HG02798 (cell line): ENCODE measurements at regions not wholly inside any gene's neighbourhood (a gene's known extent, or its start where the extent isn't known, plus 50 kb on each side); places are given as distances from the start of the nearest gene placed in this dataset.
"Not testable (repeated sequence)": the region's sequence is repeated elsewhere in the genome, so short reads cannot be mapped to it uniquely, and the experiment has no call there.

Experiments
- ATAC-seq: cut with Tn5 transposase; IDR thresholded peaks from one replicate; pipeline ENCODE4 v1.9.1; 2021; ENCODE audit warnings: mild to moderate bottlenecking; ENCODE audit not compliant: unreplicated experiment, poor library complexity

DNA sequence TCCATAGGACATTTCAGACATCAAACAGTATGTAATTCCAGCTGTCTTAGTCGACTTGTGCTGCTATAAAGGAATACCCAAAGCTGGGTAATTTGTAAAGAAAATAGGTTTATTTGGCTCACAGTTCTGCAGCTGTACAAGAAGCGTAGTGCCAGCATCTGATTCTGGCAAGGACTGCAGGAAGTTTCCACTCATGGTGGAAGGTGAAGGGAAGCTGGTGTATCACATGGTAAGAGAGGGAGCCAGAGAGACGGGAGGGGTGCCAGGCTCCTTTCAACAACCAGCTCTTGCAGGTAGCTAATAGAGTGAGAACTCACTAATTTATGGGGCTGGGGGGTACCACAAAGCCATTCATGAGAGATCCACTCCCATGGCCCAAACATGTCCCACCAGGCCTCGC, 253.0 kb upstream of the FGF13 start:
- no peak for ATAC-seq

DNA sequence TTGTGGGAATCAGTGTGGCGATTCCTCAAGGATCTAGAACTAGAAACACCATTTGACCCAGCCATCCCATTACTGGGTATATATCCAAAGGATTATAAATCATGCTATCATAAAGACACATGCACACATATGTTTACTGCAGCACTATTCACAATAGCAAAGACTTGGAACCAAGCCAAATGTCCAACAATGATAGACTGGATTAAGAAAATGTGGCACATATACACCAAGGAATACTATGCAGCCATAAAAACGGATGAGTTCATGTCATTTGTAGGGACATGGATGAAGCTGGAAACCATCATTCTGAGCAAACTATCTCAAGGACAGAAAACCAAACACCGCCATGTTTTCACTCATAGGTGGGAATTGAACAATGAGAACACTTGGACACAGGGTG, 250.9 kb upstream of the FGF13 start:
- ATAC-seq = not testable (repeated sequence)

DNA sequence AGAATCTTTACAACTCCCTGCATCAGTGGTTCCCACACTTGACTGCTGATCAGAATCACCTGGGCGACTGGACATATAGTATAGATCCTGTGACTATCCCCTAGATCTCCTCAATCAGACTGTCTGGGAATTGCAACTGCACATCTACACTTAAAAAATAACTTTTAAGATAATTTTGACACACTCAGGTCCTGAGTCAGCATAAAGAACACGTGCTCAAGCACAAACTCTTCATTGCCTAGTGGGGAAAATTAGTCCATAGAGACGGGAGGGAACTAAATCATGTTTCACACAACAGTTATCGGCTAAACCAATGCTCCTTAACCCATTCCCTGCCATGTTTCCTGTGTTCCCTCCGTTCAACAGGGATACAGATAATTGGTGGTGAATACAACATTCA, 243.5 kb upstream of the FGF13 start:
- no peak for ATAC-seq

DNA sequence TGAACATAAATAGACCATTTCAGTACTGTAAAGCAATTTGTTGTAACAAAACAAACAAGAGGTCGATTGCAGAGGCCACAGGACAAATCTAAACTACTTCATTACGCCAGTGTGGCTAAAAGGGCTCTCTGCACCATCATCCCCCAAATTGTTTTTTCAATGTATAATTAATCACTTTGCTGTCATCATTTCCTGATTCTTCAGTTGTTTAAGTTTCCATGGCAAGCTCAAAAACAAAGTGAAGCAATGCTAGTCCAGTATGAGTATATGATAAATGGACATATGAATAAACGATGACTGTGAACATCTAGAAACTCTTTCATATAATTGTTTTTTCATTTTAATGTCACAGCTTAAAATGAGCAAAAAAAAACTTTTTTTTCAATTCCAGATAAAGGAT, 235.4 kb upstream of the FGF13 start:
- ATAC-seq = no peak

DNA sequence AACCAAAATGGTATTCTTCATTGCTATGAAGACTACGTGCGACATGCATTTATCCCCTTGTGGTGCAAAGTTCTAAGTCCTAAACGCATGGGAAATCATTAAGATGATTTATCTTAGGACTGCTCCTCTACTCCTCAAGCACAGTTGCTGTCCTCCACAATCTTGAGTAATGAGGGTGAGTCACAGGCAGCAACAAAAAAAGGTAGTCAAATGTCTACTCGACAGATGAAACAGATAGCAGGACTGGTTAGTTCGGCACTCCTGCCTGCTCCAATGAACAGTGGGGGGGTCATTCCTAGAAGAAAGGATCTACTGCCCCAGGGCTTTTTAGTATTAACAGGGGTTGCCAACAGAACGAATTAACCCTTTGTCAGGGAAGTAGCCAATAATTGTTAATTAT, 233.7 kb upstream of the FGF13 start:
- ATAC-seq = no peak

DNA sequence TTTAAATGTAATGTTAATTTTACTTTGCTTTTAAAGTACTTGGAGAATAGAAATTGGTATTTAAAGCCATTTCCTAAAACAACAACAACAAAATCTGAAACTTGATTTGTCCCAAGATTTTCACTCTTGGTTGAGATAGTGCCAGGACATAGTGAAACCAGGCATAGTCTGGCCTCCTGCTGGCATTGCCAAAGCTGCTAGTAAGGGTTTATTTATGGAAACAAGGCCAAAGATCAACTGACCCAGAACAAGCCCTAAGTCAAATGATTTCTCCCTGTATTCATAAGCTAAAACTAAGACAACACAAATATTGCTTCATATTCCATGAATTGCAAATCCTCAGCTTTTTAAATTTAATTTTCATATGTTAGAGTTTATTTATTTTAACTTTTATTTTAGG, 227.5 kb upstream of the FGF13 start:
- no peak for ATAC-seq

DNA sequence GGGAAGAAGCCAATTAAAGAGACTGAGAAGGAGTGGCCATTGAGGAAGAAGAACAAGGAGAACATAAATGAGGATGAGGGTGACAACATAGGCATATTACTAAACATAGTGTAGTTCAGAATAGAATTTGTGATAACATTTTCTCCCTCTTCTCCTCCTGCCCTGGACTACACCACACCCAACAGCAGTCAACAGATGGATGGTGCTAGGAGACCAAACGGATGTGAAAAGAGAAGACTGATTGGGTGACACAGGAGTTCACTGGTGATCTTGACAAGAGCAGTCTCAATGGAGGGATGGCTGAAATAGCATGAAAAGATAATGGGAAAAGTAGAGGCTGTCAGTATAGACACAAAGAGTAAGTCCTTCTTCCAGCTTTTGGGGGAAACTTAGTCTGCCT, 226.5 kb upstream of the FGF13 start:
- no peak for ATAC-seq

DNA sequence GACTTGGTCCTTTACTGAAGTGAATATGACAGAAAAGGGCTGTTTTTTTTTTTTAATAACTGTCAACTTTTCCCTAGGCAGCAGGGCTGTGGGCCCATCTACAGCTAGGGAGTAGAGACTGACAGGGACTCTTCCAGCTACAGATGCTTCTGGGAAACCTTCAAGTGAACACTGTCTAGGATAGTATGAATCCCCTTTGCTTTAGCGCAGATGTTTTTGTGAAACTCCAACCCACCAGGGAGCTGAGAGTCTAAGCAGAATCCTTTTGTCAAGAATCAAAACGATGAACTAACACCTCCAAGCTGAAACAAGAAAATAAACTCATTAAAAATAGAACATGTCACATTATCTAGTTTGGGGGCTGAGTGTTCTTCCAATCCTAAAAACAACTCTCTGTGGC, 219.7 kb upstream of the FGF13 start:
- no peak for ATAC-seq

DNA sequence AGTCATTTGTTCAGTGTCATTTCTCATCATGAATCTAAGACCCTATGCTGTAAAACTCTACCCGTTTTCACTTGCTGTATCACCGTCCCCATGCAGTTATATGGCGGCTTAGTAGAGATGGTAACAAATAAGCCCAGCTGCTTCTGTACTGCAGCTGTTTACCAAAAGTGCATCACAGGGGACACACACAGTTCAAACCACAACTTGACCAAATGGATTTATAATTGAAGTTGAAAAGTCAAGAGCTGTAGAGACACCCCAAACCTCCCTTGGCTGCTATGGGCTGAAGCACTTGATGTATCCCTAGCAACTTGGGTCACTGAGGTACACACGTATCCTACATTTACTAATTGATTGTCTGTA, 219.0 kb upstream of the FGF13 start:
- no peak for ATAC-seq

DNA sequence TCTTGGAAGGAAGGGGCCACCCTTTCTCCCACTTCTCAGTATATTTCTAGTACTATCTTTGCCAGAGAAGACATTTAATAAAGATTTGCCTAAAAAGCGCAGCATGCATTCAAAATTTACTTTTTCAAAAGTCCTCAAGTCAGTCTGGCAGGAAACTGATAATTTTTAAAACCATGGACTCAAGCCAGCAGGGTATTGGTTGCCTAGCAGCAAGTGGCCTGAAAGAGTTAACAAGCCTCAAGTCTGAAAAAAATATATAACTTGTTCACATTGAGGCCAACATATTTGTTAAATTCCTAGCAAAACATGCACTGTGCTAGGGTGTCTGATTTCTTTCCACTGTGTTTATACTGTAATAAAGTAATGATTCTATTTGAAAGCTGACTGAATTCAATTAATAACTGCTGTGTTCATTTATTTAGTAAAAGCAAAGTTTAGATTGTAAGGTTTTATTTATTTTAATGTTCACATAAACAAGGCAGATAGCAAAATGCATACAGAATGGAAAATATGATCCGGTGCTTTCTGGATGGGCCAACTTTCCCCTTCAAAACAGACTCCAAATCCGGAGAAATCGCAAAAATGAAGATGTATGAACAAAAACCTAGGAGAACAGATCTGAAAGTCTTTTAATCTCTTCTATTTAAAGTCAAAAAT, 218.5 kb upstream of the FGF13 start:
- no peak for ATAC-seq

DNA sequence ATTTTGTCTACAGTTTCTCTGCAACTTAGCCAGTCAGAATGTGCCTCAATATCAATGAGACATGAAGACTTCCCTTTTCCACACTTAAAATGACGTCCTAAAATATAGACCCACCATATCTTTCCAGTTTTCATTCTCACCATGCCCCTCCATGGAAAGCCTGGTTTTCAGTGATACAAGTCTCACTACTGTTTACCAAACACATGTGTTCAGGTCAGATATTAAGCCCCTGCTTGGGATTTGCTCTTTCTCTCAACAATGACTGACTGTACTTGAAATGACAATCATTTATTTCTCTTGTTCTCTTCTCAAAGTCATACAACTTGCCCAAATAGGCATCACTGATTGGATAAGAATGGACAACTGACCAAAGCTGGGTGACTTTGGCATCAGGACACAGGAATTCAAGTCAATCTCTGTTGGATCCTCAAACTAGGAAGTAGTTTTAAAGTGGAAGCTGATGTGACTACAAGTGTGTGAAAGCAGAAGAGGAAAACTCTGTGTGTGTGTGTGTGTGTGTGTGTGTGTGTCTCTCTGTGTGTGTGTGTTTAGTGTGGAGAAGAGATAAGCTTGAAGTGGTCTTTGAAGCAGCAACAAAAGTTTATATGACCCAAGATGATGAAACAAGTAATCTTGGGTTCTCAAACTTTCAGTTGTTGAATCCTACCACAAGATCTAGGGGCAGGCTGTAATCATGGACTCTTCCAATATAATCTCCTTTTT, 217.4 kb upstream of the FGF13 start:
- ATAC-seq = no peak

DNA sequence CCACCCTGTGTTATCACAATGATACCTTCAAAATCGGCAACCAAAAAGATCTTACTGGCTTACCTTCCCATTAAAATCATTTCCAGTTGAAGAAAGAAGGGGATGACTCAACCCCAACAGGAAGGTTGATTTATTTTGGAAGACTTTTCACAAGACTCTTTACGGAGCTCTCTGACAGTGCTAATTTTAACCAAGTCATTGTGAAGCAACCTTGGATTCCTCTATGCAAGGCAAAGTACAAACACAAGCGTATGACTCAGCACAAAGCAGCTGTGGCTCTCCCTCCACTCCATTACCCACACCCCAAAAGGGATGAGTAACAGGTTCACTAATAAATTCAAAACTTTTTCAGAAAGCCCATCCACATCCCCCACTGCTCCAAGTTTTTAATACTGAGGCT, 213.8 kb upstream of the FGF13 start:
- no peak for ATAC-seq

DNA sequence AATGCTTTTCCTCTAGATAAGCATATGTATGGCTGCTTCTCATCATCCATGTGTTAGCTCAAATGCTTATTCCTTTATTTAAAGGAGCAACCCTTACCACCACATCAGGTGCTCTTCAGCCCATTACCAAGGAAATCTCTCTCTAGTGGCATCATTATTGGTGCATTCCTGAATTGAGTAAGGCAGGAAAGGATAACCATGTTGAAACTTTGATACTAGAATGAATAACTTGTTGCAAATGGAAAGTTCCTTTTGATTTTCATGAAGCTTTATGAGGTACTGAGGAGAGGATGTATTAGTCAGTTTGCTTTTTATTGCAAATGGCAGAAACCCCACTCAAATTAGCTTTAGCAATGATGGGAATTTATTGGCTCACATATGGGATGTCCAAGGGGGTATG, 212.3 kb upstream of the FGF13 start:
- ATAC-seq = no peak

DNA sequence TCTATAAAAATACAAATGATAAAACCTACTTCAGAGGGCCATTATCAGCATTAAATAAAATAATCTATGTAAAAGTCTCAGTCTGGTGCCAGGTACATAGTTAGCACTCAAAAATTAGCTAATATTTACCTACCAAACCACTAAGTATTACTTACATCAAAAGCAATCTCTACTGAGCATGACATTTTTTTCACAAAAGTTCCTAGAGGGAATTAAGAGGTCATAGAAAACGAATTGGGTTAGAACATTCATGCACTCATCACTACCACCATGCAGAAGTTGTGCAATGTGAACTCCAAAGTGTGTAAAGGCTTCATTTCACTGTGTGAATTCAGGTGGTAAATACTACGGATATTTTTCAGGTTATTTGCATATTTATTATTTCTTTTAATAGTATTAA, 209.5 kb upstream of the FGF13 start:
- no peak for ATAC-seq

DNA sequence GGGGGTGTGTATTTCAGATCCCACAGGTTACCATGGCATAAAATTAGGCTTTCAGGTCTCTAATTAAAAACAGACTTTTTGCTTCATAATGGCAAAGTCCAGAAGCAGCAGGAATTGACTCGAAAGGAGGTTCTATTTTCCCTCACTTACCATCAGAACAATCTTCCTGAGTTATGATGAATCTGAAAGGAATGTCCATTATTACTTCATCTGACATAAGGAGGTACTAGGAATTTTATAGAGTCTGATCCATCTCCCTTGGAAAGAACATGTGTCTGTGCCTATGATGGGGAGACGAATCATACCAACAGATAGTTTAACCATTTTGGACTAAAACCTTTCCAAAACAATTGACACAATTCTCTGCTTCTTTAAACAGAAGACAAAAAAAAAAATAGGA, 206.3 kb upstream of the FGF13 start:
- no peak for ATAC-seq

DNA sequence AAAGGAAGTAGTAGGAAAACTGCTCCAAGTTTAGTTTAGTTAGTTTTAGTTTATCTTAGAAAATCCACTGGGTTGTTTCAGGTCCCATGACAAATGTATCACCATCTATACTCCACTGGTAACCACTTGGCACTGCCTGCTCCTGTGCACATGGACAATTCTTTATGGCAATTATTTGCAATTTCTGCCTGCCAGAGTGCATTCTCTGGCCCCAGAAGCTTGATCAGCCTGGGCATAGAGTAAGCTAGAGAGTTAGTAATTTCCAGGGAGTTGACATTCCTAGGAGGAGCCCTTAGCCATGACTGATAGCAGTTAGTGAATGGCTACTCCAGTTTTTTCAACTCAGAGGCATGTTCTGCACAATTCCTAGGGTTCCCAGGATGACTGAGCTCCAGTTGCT, 203.2 kb upstream of the FGF13 start:
- no peak for ATAC-seq

DNA sequence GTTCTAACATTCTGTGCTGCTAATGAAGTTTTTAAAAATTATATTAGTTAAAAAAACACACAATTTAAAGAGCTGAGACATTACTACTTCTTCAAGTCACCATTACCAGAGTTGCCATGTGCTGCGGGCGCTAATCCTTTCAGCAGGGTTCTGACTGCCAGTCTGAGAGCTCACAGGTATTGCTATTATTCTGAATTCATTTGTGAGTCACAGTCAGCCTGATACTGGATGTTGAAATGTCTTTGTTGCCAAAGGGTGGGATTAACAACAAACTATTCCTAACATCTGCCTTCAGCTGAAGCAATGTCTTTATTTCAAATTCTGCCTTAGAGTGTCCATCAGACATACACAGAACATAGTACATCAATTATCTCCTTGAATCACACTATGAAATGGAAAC, 197.1 kb upstream of the FGF13 start:
- no peak for ATAC-seq

DNA sequence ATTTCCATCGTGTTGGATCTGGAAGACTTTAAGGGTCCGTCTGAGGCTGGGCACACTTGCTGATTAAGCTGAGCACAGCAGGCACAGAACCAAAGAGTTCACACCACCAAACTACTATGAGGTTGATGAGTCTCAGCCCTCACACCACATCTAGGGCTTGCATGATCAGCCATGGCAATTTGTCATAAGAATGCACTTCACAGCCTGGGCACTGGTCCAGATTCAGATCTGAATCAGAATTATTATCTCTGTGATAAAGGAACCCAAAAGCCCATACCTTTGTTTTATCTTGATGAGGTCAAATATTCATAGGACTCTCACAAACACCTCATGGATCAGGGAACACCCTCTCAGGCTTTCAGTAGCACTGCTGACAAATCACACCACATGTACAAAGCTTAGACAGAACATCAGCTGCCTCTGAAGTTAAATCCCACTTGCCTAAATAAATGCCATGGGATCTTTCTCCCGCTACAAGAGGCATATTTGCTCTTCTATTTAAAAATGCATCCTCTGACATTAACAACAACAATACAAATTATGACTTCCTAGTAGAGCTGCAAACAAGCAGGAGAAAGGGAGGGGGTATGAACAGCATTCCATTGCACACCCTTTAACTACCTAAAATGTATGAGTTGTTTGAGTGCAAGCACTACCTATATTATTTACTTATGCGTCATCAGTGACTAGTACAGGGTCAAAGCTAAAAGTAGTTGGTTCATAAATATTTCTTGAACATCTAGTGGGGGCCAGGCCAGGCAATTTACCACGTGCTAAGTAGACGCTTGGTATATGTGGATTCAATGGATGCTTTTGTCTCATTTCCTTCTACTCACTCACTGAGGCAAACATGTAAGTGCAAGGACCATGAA, 186.3 kb upstream of the FGF13 start:
- no peak for ATAC-seq

DNA sequence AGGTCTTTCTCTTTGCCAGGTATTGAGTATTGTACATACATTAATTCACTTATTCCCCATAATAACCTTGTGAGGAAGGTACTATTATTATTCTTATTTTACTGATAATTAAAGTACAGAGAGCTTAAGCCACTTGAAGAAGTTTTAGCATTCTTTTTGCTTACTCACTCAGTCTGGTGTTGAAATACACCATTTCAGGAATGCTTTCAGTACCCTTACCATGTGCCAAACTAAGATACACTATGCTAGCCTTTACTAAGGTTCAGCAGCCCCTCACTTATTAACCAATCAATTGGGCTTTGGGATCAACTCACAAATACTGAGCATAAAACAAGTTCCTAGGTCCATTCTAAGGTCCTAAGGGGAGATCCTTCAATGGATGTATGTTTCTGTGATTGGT, 179.0 kb upstream of the FGF13 start:
- no peak for ATAC-seq

DNA sequence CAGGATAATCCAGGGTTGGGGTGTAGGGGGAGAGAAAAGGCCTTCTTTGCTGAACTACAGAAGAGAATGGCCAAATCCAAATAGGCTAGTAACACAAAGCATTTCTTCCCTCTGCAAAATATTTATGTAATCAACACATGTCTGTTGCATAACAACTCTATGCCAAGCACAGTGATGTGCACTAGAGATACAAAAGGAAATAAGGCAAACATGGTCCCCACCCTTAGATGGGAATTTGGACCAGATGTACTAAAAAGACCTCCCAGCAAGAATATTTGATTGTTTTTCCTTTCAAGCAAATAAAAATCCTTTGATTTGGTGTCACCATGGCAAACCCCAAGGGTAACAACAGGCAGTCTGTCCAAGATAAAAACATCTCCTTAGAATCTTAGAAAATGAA, 177.6 kb upstream of the FGF13 start:
- ATAC-seq = no peak

DNA sequence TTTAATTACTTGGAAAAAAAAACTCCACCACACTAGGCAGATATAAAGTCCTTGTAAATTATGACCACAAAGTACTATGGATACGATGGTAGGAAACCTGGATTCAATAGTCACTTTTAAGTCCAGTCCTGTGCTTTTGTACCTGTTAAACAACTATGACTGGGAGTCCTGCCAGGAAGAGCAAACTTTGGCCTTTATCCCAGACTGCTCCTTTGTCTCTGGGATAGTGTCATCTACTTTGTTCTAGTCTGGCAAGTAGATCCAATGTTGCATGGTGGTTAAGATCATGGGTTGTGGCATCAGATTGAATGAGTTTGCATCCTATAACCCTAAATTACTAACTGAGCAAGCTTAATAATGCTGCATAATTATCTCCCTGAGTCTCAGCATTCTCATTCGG, 175.3 kb upstream of the FGF13 start:
- no peak for ATAC-seq

DNA sequence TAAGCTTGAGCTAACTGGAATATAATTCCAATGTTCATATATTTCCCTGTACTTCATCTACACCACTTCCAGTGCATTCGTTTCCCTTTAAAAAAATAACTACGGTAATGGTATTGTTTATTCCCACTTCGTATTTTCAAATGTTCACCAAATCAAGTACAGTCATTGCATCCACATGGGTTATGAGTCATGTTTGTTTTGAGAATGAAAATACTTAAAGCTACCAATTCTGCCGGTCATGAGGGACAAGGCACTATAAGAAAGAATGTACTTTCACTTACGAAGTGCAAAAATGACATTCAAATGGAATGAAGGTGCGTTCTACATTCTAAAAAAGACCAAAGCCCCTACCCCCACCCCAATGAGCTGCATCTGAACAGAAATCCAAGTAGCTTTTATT, 174.4 kb upstream of the FGF13 start:
- ATAC-seq = no peak
